GM21723 (cell line): ENCODE measurements at regions not wholly inside any gene's neighbourhood (a gene's known extent, or its start where the extent isn't known, plus 50 kb on each side); places are given as distances from the start of the nearest gene placed in this dataset.

Source experiments
- ATAC-seq: cut with Tn5 transposase; IDR thresholded peaks from one replicate; pipeline ENCODE4 v1.9.1; 2021; ENCODE audit warnings: mild to moderate bottlenecking, moderate library complexity; ENCODE audit not compliant: unreplicated experiment

DNA sequence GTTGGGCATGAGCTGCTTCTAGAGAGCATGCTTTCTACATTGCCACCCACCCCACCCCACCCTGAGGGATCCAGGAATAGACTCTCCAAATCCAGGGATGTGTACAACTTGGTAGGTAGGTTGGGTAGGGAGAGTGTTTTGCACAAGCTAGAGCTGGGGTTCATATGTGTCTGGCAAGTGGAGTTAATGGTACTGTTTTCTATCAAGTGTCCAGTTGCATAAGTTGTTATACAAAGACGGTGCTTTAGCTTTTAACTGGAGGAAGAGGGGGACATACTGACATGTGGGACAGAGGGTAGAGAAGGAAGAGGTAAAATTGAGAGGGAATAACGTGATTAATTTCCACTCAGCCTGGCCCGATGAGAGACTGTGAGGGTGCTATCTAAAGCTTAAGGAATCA lies 51.0 kb upstream of the TNC start:
- no peak for ATAC-seq

DNA sequence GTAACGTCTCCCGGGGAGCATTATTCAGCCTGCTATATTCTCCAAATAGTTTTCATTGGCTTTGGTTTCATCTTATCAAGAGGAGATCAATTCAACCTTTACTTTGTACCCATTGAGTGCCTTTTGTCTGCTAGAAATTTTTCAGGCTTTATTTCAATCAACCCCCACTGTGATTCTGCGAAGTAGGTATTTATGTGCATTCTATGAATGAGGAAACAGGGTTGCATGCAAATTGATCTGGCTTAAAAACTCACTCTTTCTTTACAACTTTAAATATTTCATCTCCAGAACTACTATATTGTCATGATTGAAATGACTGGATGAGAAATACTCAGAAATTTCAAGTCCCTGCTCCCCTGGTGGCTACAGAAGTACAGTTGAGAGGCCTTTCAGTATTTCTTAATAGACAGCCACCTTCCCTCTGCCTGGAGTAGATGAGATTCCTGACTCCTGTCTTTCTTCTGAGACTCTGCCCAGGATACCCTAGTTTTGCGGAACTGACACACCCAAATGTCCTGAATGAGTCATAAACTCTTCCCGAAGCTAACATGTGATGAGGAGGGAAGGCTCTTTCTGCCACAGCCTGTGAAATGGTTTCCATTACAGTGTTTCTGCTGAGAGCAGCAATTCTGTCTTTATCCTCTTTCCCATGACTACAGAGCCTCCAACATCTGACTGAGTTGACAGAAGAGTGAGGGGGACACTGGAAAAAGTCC lies 52.6 kb upstream of the TNC start:
- ATAC-seq = no peak

DNA sequence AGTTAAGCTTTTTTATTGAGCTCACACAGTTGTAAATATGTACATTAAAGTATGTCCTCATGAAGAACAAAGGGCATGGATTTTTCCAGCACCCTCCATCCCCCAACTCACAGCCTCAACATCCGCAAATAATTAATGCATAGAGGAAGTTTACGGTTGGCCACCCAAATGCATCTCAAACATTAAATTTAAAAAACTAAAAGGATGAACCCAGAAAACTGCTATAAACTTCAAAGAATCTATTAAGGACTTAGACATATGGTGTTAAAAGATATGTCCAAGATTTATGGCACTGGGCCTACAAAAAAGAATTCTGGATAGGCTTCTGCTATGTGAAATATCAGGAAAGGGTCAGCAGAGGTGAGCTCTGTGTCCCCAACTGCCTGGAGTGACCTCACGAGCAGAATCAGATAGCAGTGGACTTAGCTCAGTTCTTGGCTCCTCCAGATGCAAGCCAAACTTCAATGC lies 54.0 kb upstream of the TNC start:
- ATAC-seq = no peak

DNA sequence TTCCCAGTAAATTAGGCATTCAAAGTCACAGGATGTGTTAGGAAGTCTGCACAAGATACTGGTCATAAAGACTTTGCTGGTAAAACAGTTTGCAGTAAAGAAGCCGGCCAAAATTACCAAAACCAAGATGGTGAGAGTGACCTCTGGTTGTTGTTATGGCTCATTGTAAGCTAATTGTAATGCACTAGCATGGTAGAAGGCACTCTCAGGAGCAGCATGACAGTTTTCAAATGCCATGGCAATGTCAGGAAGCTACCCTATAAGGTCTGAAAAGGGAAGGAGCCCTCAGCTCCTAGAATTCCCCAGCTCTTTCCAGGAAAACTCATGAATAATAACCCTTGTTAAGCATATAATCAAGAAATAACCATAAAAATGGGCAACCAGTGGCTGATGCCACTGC lies 64.3 kb upstream of the TNC start:
- no peak for ATAC-seq

DNA sequence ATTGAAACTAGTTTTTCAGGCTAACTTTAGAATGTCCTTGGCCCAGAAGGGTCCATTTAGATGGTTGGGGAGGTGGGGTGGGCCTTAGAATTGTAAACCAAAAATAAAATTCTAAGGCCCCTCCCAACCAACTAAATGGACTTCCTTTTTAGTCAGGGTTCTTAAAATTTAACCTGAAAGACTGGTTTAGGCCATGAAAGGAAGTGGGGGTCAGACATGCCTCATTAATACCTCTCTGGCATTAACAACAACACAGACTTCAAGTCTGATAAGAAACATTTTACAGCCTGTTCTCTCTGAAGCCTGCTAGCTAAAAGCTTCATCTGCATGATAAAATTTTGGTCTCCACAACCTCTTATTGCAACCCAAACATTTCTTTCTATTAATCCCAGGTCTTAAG lies 65.5 kb upstream of the TNC start:
- ATAC-seq = no peak

DNA sequence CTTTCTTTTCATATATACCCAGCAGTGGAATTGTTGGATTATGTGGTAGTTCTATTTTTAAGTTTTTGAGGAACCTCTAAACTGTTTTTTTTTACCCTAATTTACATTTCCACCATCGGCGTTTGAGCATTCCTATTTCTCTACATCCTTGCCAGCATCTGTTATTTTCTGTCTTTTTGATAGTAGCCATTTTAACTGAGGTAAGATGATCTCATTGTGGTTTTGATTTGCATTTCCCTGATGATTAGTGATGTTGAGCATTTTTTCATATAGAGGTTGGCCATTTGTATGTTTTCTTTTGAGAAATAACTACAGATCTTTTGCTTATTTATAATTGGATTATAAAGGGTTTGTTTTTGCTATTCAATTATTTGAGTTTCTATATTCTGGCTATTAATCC lies 71.7 kb upstream of the TNC start:
- ATAC-seq = no peak

DNA sequence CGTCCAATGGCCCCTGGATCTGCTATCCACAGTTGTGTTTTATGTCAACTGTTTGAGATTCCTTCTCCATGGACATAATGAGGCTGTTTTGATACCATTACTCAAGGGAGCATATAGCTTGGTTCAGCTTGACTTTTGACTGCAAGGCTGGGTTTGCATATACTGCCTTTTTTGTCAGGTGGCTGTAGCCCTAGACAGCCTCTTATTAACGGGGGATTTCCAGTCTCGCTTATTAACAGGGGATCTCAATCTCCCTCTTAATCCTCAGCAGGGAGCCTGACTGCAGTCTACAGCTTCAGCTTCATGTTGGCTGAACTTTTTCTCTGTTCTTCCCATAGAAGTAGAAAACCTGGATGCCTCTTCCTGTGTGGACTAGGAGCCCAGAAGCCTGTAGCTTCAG lies 73.7 kb upstream of the TNC start:
- ATAC-seq = no peak

DNA sequence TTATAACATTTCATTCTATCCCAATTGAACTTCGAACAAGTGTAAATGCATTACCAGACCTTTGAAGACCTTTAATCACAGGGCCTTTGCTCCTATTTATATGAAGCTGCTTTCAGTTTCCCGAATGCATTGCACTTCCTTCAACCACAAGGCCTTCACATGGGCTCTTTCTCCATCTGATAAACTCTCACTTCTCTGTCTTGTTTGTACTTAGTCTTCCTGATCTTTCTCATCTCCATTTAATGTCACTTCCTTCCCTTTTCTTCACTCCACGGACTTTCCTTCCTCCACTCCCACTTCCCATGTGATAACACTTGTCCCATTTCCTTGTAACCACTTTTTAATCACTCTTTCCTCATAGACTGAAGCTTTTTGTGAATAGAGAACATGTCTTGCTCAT lies 74.3 kb upstream of the TNC start:
- ATAC-seq = peak; percentile 72

DNA sequence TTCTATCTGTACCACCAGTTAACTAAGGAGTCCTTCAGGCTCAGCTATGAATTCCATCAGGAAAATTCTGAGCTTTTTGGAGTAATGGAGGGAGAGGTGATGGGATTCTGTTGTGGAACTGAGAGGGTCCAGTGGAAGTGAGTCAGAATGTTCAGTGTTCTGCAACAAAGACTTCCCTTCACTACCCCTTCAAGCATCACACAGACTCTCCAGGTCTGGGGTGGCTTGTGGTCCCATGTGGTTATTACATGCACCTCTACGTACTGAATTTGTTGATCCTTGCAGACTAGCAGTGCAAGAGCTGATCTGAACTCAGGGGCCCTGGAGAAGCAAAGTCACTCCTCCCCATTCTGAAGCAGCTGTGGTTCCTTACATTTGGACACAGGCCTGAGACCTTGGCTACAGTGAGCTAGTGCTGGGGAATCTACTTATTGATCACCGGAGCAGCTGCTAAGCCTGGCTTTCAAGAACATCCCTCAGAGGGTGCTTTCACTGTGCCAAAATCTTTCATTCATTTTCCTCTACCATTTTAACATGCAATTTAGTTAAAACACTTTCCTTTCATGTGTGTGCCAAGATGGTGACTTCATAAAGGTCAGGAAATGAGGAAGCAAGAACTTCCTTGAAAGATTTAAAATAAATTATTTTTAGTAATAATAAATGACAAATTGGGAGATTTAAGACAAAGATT lies 75.0 kb upstream of the TNC start:
- ATAC-seq = peak; percentile 69

DNA sequence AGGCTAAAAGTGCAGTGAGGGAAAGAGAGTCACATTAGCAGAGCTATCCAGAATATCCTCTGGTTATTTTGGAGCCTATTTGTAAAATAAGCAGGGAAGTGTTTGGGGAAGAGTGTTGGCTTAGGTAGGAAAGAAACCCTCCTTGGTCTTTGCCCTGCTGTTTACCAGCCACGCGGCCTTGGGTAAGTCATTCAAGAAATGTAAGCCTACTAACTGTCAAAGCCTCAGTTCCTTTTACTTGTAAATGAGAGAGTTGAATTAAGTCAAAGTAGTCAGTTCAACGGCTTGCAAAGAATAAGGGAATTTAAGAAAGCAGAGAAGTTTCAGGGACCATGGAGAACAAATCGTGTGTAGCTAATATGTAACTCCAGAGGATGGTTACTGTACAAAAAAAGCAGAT lies 75.8 kb upstream of the TNC start:
- ATAC-seq = no peak

DNA sequence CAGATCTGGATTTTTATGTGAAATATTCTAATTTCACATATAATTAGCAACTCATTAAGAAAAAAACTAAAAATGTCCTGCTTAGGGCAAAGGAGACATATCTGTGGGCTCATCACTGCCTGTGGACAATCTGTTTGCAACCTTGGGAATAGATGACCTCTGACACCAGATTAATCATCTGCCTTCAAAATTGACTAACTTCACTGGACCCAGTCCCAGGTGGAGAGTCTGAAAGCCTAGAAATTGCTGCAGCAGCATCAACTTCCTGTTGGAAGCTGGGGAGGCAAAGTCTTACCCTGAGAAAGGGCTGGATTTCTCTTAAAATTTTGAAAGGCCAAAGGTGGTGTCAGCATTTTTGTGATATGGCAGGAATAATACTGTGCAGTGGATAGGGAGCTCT lies 76.3 kb upstream of the TNC start:
- no peak for ATAC-seq

DNA sequence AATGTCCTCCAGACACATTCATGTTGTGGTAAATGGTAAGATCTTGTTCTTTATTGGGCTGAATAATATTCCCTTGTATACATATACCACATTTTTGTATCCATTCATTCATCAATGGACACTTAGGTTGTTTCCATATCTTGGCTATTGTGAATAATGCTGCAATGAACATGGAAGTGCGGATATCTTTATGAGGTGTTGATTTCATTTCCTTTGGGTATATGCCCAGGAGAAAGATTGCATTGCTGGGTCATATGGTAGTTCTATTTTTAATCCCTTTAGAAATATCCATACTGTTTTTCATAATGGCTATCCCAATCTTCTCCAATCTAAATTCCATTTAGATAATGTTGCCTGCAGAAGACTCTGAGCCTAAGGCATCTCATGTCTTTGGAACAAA lies 78.0 kb upstream of the TNC start:
- ATAC-seq = no peak

DNA sequence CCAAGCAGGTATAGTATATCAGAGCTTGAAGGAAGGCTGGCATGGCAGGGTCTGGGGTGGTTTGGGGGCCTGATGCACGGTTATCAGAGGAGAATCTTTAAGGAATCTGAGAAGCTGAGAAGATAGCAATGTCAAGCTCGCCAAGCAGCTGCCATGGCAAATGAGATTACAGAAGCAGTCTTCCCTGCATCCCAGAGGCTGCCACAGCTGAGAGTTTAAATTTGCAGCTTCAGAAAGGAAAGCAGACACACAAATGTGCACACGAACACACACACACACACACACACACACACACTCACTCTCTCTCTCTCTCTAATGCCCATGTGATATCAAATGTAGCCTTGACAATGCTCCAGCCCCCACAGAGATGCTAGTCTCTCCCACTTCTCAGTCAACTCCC lies 79.0 kb upstream of the TNC start:
- no peak for ATAC-seq

DNA sequence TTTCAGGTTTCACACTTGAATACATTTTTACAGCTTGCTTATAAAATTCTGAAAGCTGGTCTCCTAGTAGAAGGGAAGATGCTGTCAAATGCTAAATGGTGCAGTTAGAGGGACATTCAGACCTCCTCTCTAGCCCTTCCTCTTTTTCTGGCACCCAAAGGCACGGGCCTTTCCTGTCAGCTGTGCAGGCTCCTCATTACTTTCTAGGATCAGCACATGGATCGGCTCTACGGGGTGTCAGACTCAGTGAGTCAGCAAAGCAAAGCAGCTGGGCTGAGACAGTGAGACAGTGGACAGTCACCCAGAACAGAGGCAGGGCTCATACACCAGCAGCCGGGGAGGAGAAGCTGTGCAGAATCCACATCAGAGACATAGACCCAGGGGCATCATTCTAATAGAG lies 80.0 kb upstream of the TNC start:
- ATAC-seq = no peak

DNA sequence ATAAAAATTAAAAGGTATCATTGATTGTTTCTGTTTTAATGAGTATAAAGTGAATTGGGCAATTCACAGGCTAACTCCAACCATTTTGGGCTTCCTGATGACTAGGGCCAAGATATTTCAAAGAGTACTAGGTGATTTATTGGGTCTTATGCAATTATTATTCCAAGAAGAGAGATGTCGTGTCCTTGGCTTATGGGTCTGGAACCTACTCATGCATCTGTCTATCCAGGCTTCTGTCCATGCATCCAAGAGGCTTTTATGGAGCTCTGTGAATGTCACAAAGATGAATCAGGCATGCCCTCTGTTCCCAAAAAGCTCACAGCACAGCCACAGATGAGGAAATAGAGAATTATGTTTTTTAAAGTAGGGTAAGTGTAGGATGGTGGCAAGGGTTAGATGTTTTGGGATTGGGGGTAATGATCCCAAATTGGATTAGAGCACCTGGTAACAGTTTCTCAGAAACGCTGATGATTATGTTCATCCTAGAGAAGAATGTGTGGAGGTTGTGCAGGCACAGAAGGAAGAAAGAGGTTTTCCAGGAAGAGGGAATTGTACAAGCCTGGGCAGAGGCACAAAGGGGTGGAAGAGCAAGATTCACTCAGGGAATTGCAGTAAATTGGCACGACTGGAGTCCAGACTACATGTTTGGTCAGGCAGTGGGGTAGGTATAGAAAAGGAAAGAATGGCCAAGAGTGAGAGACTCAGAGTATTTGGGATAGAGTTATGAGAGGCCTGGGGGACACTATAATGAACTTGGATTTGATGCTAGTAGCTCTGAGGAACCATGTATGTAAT lies 83.0 kb upstream of the TNC start:
- no peak for ATAC-seq

DNA sequence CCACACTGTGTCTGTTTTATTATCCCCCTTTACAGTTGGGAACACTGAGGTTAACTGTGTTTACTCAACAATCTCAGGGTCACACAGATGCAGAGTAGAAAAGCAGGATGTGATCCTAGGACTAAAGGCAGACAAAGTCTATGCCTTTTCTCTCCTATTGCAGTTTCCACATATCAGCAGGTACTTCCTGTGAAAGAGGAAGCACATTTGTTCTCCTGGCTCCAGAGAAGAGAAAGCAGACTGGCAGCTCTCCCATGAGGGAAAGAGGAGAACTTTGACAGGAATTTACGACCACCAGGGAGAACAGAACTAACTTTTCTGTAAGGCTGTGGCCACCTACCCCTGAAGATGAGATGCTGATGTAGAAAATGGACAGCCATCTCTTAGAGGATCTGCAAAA lies 84.2 kb upstream of the TNC start:
- no peak for ATAC-seq

DNA sequence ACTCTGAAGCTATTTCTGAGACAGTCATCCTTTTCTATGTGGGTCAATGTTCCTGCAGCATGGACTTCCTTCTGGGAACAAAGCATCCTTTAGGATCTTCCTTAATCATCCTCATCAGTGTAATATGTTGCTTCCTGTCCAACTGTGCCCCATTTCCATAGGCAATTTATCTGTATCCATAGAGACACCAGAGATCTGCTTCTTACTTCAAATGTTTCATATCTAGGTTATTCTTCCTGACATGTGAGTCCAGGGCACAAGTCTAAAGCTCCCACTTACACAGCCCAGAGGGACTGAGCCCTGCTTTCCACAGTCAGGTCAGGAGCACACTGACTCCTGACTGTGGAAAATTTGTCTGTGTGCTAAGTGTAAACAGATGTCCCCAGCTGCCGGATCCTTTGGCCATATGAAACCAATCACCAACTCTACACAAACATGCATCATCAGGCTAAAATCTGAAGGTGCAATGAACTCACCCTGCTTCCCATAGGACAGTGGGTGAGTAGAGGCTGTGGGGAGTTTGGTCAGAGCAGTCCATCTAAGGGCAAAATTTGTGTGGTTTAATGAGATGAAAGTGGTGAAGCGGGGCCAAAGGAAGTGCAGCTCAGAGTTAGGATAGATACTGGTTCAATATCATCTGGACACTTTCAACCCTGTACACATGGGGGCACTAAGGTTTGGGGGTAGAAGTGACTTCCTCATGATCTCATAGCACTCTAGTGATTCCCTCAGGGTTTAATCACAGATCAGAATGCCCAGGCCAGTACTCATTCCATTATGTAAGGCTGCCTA lies 85.2 kb upstream of the TNC start:
- ATAC-seq = no peak

DNA sequence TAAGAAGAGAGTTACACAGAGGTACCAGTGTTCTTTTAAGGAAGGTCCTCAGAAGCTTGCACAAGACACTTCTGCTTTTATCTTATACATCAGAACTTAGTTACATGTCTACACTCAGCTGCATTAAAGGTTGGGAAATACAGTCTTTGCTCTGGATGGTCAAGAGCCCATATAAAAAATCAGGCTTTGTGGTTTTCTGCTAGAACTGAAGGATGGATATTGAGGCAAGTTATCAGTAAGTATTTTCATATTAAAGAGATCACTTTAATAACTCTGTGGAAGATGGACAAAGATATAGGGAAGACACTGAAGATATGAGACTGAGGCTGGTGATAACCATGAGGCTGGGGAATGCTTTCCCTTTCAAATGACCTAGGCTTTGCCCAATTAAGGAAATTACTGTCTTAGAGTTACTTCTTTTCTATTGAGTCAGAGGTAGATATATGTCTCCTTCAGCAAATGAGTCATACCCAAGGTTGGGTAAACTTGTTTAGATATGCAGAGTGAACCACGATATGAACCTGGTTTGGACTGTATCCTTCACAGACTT lies 87.0 kb upstream of the TNC start:
- peak; percentile 44 for ATAC-seq

DNA sequence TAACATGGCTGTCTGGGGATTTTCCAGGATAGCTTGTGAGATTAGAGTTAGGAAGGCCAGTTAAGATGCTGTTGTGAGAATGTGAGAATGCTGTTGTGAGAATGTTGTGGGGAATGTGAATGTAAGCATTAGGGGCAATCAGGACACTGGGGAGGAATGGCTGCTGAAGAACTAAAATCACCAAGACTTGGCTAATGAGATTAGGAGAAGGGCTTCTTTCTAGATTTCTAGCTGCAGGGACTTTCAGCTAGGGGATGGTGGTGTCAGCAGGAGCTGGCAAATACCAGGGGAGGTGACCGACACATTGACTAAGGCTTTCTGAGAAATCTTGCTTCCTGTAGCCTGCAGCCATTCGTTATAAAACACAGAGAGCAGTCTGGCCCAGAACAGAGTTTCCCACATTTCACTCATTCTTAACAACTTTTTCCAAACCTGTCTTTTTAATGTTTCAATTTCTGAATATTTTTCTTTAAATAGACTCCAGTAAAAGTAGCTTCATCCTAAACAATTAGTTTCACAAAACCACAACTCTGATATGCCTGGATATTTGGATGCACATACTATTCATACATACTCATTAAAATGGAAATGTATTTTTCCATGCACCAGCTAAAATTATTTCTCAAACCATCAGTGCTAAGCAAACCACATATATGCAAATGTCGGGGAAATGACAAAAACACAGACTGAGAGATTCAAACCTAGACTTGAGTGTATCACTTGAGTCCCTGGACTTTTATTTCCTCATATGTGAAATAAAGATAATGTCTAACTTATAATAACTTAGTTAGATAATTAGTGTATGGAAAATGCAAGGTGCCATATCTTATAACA lies 89.3 kb upstream of the TNC start:
- ATAC-seq = peak; percentile 47

DNA sequence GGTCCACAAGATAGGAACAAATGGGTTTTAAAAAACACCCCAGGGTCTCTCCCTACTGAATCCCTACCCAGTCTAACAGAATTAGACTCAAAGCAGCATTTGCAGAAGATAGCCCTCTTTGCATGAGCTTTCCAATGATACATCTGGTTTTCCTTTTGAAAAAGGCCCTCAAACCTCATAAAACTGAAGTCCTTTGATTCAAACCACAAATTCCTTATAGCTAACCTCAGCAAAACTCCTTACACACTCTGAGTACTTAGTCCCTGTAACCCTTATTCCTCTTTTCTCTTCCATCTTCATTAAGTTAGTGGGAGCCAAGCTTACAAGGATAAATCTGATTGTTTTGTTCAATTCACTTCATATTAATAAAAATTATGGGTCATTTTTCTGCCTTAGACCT lies 90.5 kb upstream of the TNC start:
- no peak for ATAC-seq
